ENCODE measurements at regions not wholly inside any gene's neighbourhood (a gene's known extent, or its start where the extent isn't known, plus 50 kb on each side); places are given as distances from the start of the nearest gene placed in this dataset.
"Not testable (repeated sequence)": the region's sequence is repeated elsewhere in the genome, so short reads cannot be mapped to it uniquely, and the experiment has no call there.

- DNase-seq, result no peak
Observed at GRCh38 chr1:173257805-173258204, 50.7 kb upstream of the TNFSF4 start.

GRCh38 chr1:173258479-173259264, 51.5 kb upstream of the TNFSF4 start:
- DNase-seq, result no peak

DNA sequence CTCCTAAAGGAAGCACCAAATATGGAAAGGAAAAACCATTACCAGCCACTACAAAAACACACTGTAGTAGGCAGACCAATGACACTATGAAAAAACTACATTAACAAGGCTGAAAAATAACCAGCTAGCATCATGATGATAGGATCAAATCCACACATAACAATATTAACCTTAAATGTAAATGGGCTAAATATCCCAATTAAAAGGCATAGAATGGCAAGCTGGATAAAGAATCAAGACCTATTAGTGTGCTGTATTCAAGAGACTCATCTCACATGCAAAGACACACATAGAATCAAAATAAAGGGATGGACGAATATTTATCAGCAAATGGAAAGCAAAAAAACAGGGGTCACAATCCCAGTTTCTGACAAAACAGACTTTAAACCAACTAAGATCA, 53.2 kb upstream of the TNFSF4 start:
- DNase-seq, result not testable (repeated sequence)

DNA sequence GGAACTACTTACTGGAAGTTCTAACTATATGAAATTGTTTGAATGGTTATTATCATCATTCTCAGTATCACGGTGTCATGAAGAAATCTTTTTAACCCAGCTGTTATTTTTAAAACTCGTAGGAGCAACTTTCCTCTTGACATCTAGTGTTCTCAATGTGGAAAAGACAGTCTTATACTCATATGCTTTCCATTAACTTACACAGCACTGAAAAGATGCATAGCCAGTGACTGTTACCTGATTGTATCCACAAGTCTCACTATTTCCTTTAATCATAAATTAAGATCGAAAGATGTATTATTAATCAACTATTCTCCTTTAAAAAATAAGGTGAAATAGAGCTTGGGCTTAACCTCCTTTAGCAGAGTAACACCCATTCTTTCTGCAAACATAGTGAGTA, 59.7 kb upstream of the TNFSF4 start:
- no peak for DNase-seq

DNA sequence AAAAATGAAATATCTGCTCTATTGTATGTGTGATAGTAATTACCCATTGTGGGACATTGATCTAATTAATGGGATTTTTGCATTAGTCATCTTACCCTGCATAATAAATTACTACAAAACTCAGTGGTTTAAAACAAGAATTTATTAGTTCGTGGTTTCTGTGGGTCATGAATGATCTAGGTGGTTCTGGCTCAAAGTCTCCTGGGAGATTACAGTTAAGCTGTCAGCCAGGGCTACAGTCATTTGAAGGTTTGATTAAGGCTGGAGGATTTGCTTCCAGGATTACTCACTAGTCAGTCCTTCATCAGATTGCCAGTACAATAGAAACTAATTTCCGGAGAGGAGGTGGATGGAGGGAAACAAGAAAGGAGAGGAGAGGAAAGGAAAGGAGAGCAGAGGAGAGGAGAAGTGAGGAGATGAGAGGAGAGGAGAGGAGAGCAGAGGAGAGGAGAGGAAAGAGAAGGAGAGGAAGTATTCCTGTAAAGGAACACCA, 60.4 kb upstream of the TNFSF4 start:
- DNase-seq, result no peak

DNA sequence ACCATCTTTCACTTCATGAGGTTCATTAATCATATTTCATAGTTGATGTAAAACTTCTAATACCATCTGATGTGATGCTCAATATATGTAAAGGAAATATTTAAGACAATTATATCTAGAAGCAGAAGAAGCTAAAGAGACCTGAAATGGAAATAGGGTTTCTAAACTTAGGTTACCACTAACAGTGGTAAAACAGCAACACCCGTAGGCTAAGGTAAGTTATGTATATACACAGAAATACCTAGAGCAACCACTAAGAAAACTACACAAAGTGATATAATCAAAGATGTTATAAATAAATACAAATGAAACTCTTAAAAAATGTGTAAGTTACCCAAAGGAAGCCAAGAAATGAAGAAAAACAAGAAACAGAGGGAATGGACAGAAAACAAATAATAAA, 61.1 kb upstream of the TNFSF4 start:
- DNase-seq, result no peak

DNA sequence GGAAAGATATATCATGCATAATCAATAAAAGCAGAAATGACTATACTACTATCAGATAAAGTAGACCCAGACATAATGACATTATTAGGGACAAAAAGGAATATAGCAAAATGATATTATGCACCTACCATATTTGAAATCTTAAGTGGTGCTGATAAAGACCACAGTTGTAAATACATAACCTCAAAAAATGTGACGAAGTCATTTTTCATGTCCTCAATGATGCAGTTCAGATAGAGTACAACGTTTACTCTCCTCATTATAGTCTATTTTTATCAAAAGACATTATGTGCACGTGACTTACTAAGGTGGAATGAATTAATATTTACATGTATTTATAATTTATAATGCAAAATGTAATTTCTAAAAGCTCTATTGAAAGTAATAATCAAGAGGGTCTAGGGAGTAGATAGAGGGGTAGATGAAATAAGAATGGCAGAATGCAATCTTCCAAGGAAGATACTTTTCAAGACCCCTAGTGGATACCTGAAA, 61.7 kb upstream of the TNFSF4 start:
- DNase-seq, result no peak

DNA sequence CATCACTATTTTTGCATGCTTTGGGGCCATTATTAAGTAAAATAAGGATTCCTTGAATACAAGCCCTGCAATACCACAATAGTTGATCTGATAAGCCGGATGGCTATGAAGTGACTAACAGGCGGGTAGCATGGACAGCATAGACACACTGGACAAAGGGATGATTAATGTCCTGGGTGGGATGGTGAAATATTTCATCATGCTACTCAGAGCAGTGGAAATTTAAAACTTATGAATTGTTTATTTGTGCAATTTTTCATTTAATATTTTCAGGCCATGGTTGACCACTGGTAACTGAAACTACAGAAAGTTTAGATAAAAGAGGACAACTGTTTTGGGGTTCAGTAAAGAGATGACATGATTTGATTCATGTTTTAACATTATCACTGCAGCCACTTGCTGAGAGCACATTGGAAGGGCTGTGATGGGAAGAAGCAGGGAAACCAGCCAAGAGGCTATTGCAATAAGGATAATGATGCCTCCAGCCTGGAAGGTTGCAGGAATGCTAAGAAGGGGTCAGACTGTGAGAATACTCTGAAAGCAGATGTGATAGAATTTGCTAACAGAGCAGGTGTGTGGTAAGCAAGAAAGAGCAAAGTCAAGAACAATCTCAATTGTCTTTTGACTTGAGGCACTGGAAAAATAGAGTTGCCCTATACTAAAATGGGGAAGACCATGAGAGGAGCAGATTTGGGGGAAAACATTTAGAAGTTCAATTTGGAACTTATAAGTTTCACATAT, 62.5 kb upstream of the TNFSF4 start:
- no peak for DNase-seq

DNA sequence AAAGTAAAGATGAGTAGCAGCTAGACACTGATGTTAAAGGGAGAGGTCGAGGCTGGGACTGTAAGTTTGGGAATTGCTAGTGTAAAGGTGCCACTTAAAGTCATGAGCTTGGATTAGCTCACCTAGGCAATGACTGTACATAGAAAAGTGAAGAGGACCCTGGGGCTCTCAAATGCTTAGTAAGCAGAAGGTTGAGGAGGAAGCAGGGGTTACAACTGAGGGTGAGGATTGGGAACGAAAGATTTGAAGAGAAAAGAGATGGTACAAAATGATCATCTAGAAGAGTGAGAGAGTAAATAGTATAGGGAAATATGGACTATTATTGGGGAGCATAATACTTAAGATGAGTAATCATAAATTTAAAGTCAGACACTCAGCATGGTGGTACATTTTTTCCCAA, 63.1 kb upstream of the TNFSF4 start:
- no peak for DNase-seq

GRCh38 chr1:173271021-173271420, 63.9 kb upstream of the TNFSF4 start:
- DNase-seq, result not testable (repeated sequence)

GRCh38 chr1:173275496-173275895, 68.4 kb upstream of the TNFSF4 start:
- DNase-seq, result no peak

- no peak for DNase-seq
Observed at GRCh38 chr1:173276922-173277800, 70.0 kb upstream of the TNFSF4 start.

GRCh38 chr1:173280899-173281660, 73.9 kb upstream of the TNFSF4 start:
- DNase-seq, result no peak

DNA sequence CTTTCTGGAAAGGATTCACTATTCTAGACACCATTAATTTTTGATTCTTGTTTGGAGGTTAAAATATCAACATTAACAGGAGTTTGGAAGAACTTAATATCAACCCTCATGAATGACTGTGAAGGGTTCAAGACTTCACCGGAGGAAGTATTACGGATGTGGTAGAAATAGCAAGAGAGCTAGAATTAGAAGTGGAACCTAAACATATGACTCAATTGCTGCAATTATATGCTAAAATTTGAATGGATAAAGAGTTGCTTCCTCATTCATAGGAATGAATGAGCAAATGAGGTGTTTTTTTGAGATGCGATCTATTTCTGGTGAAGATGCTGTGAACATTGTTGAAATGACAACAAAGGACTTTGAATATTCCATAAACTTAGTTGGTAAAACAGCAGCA, 77.9 kb upstream of the TNFSF4 start:
- no peak for DNase-seq

- DNase-seq, result no peak
Observed at GRCh38 chr1:173287785-173288184, 80.7 kb upstream of the TNFSF4 start.

DNA sequence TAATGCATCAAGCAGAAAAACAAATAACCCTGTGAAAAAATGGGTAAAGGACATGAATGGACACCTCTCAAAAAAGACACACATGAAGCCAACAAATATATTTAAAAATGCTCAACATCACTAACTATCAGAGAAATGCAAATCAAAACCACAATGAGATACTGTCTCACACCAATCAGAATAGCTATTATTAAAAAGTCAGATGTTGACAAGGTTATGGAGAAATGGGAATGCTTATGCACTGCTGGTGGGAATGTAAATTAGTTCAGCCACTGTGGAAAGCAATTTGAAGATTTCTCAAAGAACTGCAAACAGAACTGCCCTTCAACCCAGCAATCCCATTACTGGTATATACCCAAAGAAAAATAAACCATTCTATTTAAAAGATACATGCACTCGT, 86.6 kb upstream of the TNFSF4 start:
- DNase-seq, result no peak

DNA sequence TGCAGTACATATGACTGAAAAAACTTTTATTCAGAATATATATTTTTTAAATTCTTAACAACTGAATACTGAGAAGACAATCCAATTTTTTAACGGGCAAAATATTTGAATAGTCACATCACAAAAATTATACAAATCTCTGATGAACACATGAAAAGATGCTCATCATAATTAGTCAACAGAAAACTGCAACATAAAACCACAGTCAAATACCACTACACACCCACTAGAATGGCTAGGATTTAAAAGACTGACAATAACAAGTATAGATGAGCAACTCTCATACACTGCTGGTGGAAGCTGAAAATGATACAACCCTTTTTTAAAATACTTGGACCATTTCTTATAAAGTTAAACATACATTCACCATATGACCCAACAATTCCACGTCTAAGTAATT, 87.7 kb upstream of the TNFSF4 start:
- no peak for DNase-seq

- no peak for DNase-seq
Observed at GRCh38 chr1:173295391-173295790, 88.3 kb upstream of the TNFSF4 start.

DNA sequence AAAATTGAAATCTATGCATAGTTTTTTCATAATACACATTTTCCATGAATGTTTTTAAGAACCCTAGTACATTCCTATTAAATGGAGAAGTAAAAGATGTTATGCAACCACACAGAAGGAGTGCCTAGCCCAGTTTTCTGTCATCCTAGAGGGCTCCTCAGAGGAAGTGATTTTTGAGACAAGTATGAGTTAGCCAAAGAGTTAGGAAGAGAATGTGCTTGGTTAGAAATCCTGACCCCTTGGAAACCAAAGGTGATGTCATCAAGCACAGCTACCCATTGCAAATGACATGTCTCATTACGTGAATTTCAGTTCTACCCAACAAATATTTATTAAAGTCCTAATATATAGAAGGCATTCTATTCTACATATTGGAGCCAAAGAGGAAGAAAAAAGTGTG, 88.9 kb upstream of the TNFSF4 start:
- DNase-seq, result no peak

GRCh38 chr1:173297798-173298391, 90.8 kb upstream of the TNFSF4 start:
- DNase-seq, result no peak

DNA sequence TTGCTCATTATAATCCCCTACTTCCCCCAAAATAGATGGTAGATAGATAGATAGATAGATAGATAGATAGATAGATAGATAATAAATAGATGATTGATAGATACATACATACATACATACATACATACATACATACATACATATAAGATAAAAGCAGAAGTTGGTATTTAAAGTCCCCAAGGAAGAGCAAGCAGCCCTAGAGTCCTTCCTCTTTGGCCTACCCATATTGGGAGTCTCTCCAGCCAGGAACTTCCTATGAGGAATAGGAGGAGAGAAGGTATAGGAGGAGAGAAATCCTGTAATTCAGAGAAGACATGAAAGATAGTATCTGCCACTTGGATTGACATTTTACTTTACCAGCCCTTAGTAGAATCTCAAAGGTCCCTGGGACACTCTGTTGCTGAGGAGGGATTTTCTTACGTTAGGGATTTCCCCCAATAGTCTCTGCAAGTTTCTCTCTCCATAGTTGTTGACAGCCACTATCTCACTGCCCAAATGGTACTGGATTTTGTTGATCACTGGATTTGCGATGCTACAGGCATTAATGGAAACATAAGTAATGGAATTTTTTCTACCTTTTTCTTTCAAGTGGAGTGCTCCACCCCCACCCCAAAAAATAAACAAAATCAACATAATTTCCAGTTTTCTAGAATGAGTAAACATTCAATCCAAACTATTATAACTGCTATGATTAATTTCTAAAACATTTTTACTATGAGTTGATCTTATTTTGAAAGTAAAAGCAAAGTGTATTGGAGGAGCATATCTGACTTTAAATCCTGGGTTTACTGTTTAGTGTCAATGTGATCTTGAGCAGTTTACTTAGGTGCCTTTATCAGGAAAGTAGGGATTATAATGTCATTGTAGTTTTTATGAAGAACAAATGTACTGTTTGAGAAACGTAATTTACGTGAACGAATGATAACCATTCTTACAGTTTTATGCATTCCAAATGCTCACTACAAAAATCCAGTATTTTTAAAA, 93.2 kb upstream of the TNFSF4 start:
- no peak for DNase-seq
